GM19324 (cell line): ENCODE measurements at regions not wholly inside any gene's neighbourhood (a gene's known extent, or its start where the extent isn't known, plus 50 kb on each side); places are given as distances from the start of the nearest gene placed in this dataset.
"Not testable (repeated sequence)": the region's sequence is repeated elsewhere in the genome, so short reads cannot be mapped to it uniquely, and the experiment has no call there.

Experiments
- ATAC-seq: cut with Tn5 transposase; IDR thresholded peaks from one replicate; pipeline ENCODE4 v1.9.1; 2021; ENCODE audit warnings: mild to moderate bottlenecking, moderate library complexity; ENCODE audit not compliant: unreplicated experiment, low FRiP score

- no peak for ATAC-seq
Measured at GRCh38 chr3:150357923-150358607, 50.0 kb upstream of the TSC22D2 start.

GRCh38 chr3:150357140-150357539 is 51.0 kb upstream of the TSC22D2 start:
- no peak for ATAC-seq

GRCh38 chr3:150355574-150355973 is 52.5 kb upstream of the TSC22D2 start:
- ATAC-seq = no peak

- no peak for ATAC-seq
Measured at GRCh38 chr3:150352931-150353330, 55.2 kb upstream of the TSC22D2 start.

- no peak for ATAC-seq
Measured at GRCh38 chr3:150351398-150351797, 56.7 kb upstream of the TSC22D2 start.

- no peak for ATAC-seq
Measured at GRCh38 chr3:150349314-150350097, 58.6 kb upstream of the TSC22D2 start.

GRCh38 chr3:150348500-150348899 is 59.6 kb upstream of the TSC22D2 start:
- no peak for ATAC-seq

GRCh38 chr3:150346981-150347863 is 60.9 kb upstream of the TSC22D2 start:
- ATAC-seq = no peak

- no peak for ATAC-seq
Measured at GRCh38 chr3:150346266-150346665, 61.8 kb upstream of the TSC22D2 start.

- no peak for ATAC-seq
Measured at GRCh38 chr3:150345021-150345538, 63.0 kb upstream of the TSC22D2 start.

GRCh38 chr3:150344079-150344759 is 63.9 kb upstream of the TSC22D2 start:
- ATAC-seq = no peak

- no peak for ATAC-seq
Measured at GRCh38 chr3:150342896-150343467, 65.1 kb upstream of the TSC22D2 start.

- ATAC-seq = no peak
Measured at GRCh38 chr3:150341891-150342290, 66.2 kb upstream of the TSC22D2 start.

GRCh38 chr3:150336363-150336762 is 71.7 kb upstream of the TSC22D2 start:
- not testable (repeated sequence) for ATAC-seq

- ATAC-seq = no peak
Measured at GRCh38 chr3:150335631-150336030, 72.5 kb upstream of the TSC22D2 start.

GRCh38 chr3:150334974-150335373 is 73.1 kb upstream of the TSC22D2 start:
- ATAC-seq = no peak

- ATAC-seq = no peak
Measured at GRCh38 chr3:150333477-150333876, 74.6 kb upstream of the TSC22D2 start.

- ATAC-seq = no peak
Measured at GRCh38 chr3:150331978-150332568, 76.0 kb upstream of the TSC22D2 start.

GRCh38 chr3:150330872-150331271 is 77.2 kb upstream of the TSC22D2 start:
- ATAC-seq = no peak
